Neural crest cell (in vitro differentiated cells): ENCODE measurements at regions not wholly inside any gene's neighbourhood (a gene's known extent, or its start where the extent isn't known, plus 50 kb on each side); places are given as distances from the start of the nearest gene placed in this dataset.

Experiments
- DNase-seq: peaks from one replicate; pipeline ENCODE4 v3.0.0; 2021; ENCODE audit warnings: low read depth, mixed read lengths, low spot score
- H3K27ac Mint-ChIP-seq: one replicate; pipeline ENCODE4 v1.8.0; 2021; ENCODE audit warnings: mild to moderate bottlenecking, mixed read lengths; ENCODE audit not compliant: unreplicated experiment
- H3K27me3 Mint-ChIP-seq: 2 replicates; pipeline ENCODE4 v1.8.0; 2021; ENCODE audit warnings: low read depth, mild to moderate bottlenecking, mixed read lengths
- H3K36me3 Mint-ChIP-seq: 2 replicates; pipeline ENCODE4 v1.8.0; 2021; ENCODE audit warnings: low read depth, mild to moderate bottlenecking, mixed read lengths
- H3K4me1 Mint-ChIP-seq: 2 replicates; pipeline ENCODE4 v1.8.0; 2021; ENCODE audit warnings: mixed read lengths
- H3K4me3 Mint-ChIP-seq: one replicate; pipeline ENCODE4 v1.8.0; 2021; ENCODE audit warnings: mild to moderate bottlenecking, mixed read lengths
- H3K9me3 Mint-ChIP-seq: 2 replicates; pipeline ENCODE4 v1.8.0; 2021; ENCODE audit warnings: mixed read lengths
- CTCF ChIP-seq: fragments of 200-600 bp; sonication (generic); conservative IDR thresholded peaks from 2 replicates; pipeline ENCODE4 v1.5.0; 2021; ENCODE audit warnings: antibody characterized with exemption, mild to moderate bottlenecking

- no peak for TF ChIP-seq CTCF
- no peak overlapping the region for H3K27ac Mint-ChIP-seq
- no peaks in the 10 kb centered on the region for H3K27me3 Mint-ChIP-seq
- H3K4me1 Mint-ChIP-seq: no peaks in the 10 kb centered on the region
- no peaks in the 10 kb centered on the region for H3K36me3 Mint-ChIP-seq
- no peak for DNase-seq
- H3K4me3 Mint-ChIP-seq: no peak overlapping the region
- no peaks in the 10 kb centered on the region for H3K9me3 Mint-ChIP-seq
These were observed 246.8 kb upstream of the ROBO1 start for GRCh38 chr3:80014576-80014975.

GRCh38 chr3:80010021-80010571 is 242.3 kb upstream of the ROBO1 start:
- DNase-seq: no peak
- H3K27ac Mint-ChIP-seq: no peak overlapping the region
- H3K27me3 Mint-ChIP-seq: no peaks in the 10 kb centered on the region

DNA sequence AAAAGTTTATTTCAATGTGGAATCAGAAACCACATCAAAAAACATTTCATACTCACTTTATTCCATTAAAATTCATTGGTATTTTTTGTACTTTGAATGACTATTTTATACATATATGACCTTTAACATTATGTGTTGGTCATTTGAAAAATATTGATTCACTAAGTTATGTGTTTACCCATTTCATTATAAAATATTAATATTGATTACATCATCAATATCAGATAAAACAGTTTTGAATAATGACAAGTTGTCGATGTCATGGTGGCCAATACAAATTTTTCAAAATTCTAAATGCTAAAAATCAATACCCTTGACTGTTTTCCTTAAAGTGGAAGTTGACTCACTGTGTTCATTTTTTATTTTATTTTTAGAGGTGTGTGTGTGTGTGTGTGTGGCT is 239.7 kb upstream of the ROBO1 start:
- no peaks in the 10 kb centered on the region for H3K9me3 Mint-ChIP-seq
- no peak for DNase-seq
- no peaks in the 10 kb centered on the region for H3K27me3 Mint-ChIP-seq
- H3K4me3 Mint-ChIP-seq: no peak overlapping the region
- H3K36me3 Mint-ChIP-seq: no peaks in the 10 kb centered on the region
- H3K27ac Mint-ChIP-seq: no peak overlapping the region
- no peak for TF ChIP-seq CTCF
- H3K4me1 Mint-ChIP-seq: no peaks in the 10 kb centered on the region

More at GRCh38 chr3:80010021-80010571, 242.3 kb upstream of the ROBO1 start:
- TF ChIP-seq CTCF: no peak
- H3K4me1 Mint-ChIP-seq: no peaks in the 10 kb centered on the region
- H3K36me3 Mint-ChIP-seq: no peaks in the 10 kb centered on the region
- no peaks in the 10 kb centered on the region for H3K9me3 Mint-ChIP-seq
- H3K4me3 Mint-ChIP-seq: no peak overlapping the region

- Mint-ChIP-seq H3K27ac (no peak overlapping the region), H3K36me3 (no peaks in the 10 kb centered on the region), H3K4me1 (no peaks in the 10 kb centered on the region), H3K27me3 (no peaks in the 10 kb centered on the region), H3K4me3 (no peak overlapping the region), H3K9me3 (no peaks in the 10 kb centered on the region)
- TF ChIP-seq CTCF: no peak
- DNase-seq: no peak
These were observed 238.5 kb upstream of the ROBO1 start for GRCh38 chr3:80006315-80006714.

GRCh38 chr3:80000022-80000421 is 232.2 kb upstream of the ROBO1 start:
- Mint-ChIP-seq H3K9me3 (no peaks in the 10 kb centered on the region), H3K27ac (no peak overlapping the region), H3K27me3 (no peaks in the 10 kb centered on the region), H3K36me3 (no peaks in the 10 kb centered on the region), H3K4me3 (no peak overlapping the region), H3K4me1 (no peaks in the 10 kb centered on the region)
- no peak for TF ChIP-seq CTCF
- no peak for DNase-seq

DNA sequence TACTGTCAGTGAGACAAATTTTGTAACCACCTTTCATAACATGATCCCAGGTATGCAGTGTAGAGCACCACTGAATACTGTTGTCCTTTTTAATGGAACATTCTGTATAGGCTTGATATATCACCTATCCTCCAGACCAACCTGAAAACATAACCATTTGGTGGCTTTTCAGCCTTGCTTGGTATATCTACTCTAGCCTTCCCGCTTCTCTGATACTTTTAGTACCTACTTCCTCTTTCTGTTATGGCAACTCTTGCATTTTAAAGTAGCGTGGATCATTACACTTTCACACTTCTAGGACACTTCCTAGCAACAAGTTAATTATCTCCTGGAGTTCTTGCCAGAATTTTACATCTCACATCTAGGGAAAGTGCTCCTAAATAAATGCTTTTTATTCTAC is 226.6 kb upstream of the ROBO1 start:
- Mint-ChIP-seq H3K27ac (no peak overlapping the region), H3K4me3 (no peak overlapping the region), H3K36me3 (no peaks in the 10 kb centered on the region), H3K4me1 (no peaks in the 10 kb centered on the region), H3K27me3 (no peaks in the 10 kb centered on the region), H3K9me3 (no peaks in the 10 kb centered on the region)
- DNase-seq: no peak
- no peak for TF ChIP-seq CTCF
